H9 (cell line): ENCODE measurements at regions not wholly inside any gene's neighbourhood (a gene's known extent, or its start where the extent isn't known, plus 50 kb on each side); places are given as distances from the start of the nearest gene placed in this dataset.

Source experiments
- DNase-seq: peaks from one replicate; pipeline ENCODE4 v3.0.0-alpha.2; 2017
- H2AFZ ChIP-seq: one replicate; pipeline ENCODE4 v1.6.1; 2013; ENCODE audit warnings: mild to moderate bottlenecking, low read length, control low read depth, moderate library complexity
- H2AK5ac ChIP-seq: 2 replicates; pipeline ENCODE4 v1.6.1; 2013; ENCODE audit warnings: low read length, control low read depth, mixed read lengths; ENCODE audit not compliant: insufficient read length
- H2BK120ac ChIP-seq: one replicate; pipeline ENCODE4 v1.6.1; 2013; ENCODE audit warnings: low read depth, mild to moderate bottlenecking, low read length, control low read depth, inconsistent platforms; ENCODE audit not compliant: poor library complexity, severe bottlenecking
- H2BK12ac ChIP-seq: 2 replicates; pipeline ENCODE4 v1.6.1; 2013; ENCODE audit warnings: low read length, control low read depth, mixed read lengths, low read depth; ENCODE audit not compliant: insufficient read length
- H2BK15ac ChIP-seq: 2 replicates; pipeline ENCODE4 v1.6.1; 2013; ENCODE audit warnings: low read depth, low read length, control low read depth
- H2BK20ac ChIP-seq: one replicate; pipeline ENCODE4 v1.6.1; 2013; ENCODE audit warnings: low read depth, mild to moderate bottlenecking, low read length, control low read depth, inconsistent platforms; ENCODE audit not compliant: poor library complexity, severe bottlenecking
- H2BK5ac ChIP-seq: 2 replicates; pipeline ENCODE4 v1.6.1; 2013; ENCODE audit warnings: low read length, control low read depth, mixed read lengths; ENCODE audit not compliant: insufficient read length
- H3K14ac ChIP-seq: 2 replicates; pipeline ENCODE4 v1.6.1; 2013; ENCODE audit warnings: low read length, control low read depth; ENCODE audit not compliant: insufficient read depth
- H3K18ac ChIP-seq: 2 replicates; pipeline ENCODE4 v1.6.1; 2013; ENCODE audit warnings: low read depth, mild to moderate bottlenecking, mixed read lengths, low read length, control low read depth; ENCODE audit not compliant: insufficient read length
- H3K23ac ChIP-seq: 2 replicates; pipeline ENCODE4 v1.6.1; 2013; ENCODE audit warnings: low read length, control low read depth, mixed read lengths, low read depth; ENCODE audit not compliant: insufficient read length
- H3K23me2 ChIP-seq: 2 replicates; pipeline ENCODE4 v1.6.1; 2013; ENCODE audit warnings: low read depth, mild to moderate bottlenecking, mixed read lengths, low read length, control low read depth; ENCODE audit not compliant: insufficient read length, poor library complexity, severe bottlenecking
- H3K27ac ChIP-seq: 2 replicates; pipeline ENCODE4 v1.5.1; 2013; ENCODE audit warnings: low read length, control low read depth, mixed read lengths, low read depth; ENCODE audit not compliant: insufficient read length
- H3K27me3 ChIP-seq: 2 replicates; pipeline ENCODE4 v1.6.1; 2013; ENCODE audit warnings: low read length, control low read depth, inconsistent platforms; ENCODE audit not compliant: insufficient read depth
- H3K4ac ChIP-seq: 2 replicates; pipeline ENCODE4 v1.6.1; 2013; ENCODE audit warnings: low read depth, mild to moderate bottlenecking, control low read depth, inconsistent platforms, low read length, moderate library complexity
- H3K4me1 ChIP-seq: 2 replicates; pipeline ENCODE4 v1.6.1; 2013; ENCODE audit warnings: low read length, control low read depth, inconsistent platforms; ENCODE audit not compliant: insufficient read depth
- H3K4me2 ChIP-seq: 2 replicates; pipeline ENCODE4 v1.6.1; 2013; ENCODE audit warnings: low read length, control low read depth, mixed read lengths; ENCODE audit not compliant: insufficient read length, insufficient read depth
- H3K56ac ChIP-seq: 2 replicates; pipeline ENCODE4 v1.6.1; 2013; ENCODE audit warnings: low read depth, mild to moderate bottlenecking, mixed read lengths, low read length, control low read depth; ENCODE audit not compliant: insufficient read length
- H3K79me1 ChIP-seq: 2 replicates; pipeline ENCODE4 v1.6.1; 2013; ENCODE audit warnings: low read depth, mild to moderate bottlenecking, moderate library complexity, low read length, control low read depth, inconsistent platforms; ENCODE audit not compliant: insufficient read depth, poor library complexity, severe bottlenecking
- H3K79me2 ChIP-seq: 2 replicates; pipeline ENCODE4 v1.6.1; 2013; ENCODE audit warnings: low read length, control low read depth, inconsistent platforms; ENCODE audit not compliant: insufficient read depth
- H3K9ac ChIP-seq: 2 replicates; pipeline ENCODE4 v1.6.1; 2013; ENCODE audit warnings: low read length, control low read depth, mixed read lengths; ENCODE audit not compliant: insufficient read length; ENCODE audit errors: extremely low read depth
- H3K9me3 ChIP-seq: one replicate; pipeline ENCODE4 v1.6.1; 2013; ENCODE audit warnings: low read depth, low read length, inconsistent platforms; ENCODE audit not compliant: control insufficient read depth
- H3T11ph ChIP-seq: one replicate; pipeline ENCODE4 v1.6.1; 2013; ENCODE audit warnings: mild to moderate bottlenecking, low read length, control low read depth, inconsistent platforms
- H4K20me1 ChIP-seq: one replicate; pipeline ENCODE4 v1.6.1; 2013; ENCODE audit not compliant: control insufficient read depth, insufficient read length, insufficient read depth
- H4K5ac ChIP-seq: 2 replicates; pipeline ENCODE4 v1.6.1; 2013; ENCODE audit warnings: low read depth, mild to moderate bottlenecking, mixed read lengths, low read length, control low read depth; ENCODE audit not compliant: insufficient read length
- H4K8ac ChIP-seq: replicated peaks from 2 replicates; pipeline ENCODE4 v1.6.1; 2013; ENCODE audit warnings: low read length, control low read depth, mixed read lengths, low read depth; ENCODE audit not compliant: insufficient read length
- H4K91ac ChIP-seq: 2 replicates; pipeline ENCODE4 v1.6.1; 2013; ENCODE audit warnings: low read depth, mild to moderate bottlenecking, moderate library complexity, mixed read lengths, low read length, control low read depth; ENCODE audit not compliant: insufficient read length
- H3K27ac Mint-ChIP-seq, 3 experiments: 2 replicates in 2 of 3; 3 replicates in 1 of 3; pipeline ENCODE4 v1.8.0; 2020 to 2021; ENCODE audit warnings: mixed read lengths in 3 of 3, mild to moderate bottlenecking in 1 of 3, moderate library complexity in 1 of 3
- H3K27me3 Mint-ChIP-seq: 2 replicates; pipeline ENCODE4 v1.8.0; 2021; ENCODE audit warnings: low read depth, mild to moderate bottlenecking, moderate library complexity, mixed read lengths
- H3K36me3 Mint-ChIP-seq, 3 experiments: 2 replicates in 2 of 3; 3 replicates in 1 of 3; pipeline ENCODE4 v1.8.0; 2020 to 2021; ENCODE audit warnings: low read depth in 3 of 3, mixed read lengths in 3 of 3; ENCODE audit not compliant: insufficient read depth in 1 of 3
- H3K4me1 Mint-ChIP-seq, 2 experiments: 2 replicates each; pipeline ENCODE4 v1.8.0; 2020; ENCODE audit warnings: mixed read lengths in 2 of 2
- H3K4me3 Mint-ChIP-seq, 2 experiments: 2 replicates in 1 of 2; 3 replicates in 1 of 2; pipeline ENCODE4 v1.8.0; 2020 to 2021; ENCODE audit warnings: mild to moderate bottlenecking in 2 of 2, mixed read lengths in 2 of 2, moderate library complexity in 1 of 2
- H3K9me3 Mint-ChIP-seq, 2 experiments: 2 replicates in 1 of 2; 3 replicates in 1 of 2; pipeline ENCODE4 v1.8.0; 2020; ENCODE audit warnings: mild to moderate bottlenecking in 2 of 2, mixed read lengths in 2 of 2, moderate library complexity in 1 of 2
- CTCF ChIP-seq: fragments of 200-600 bp; sonication (generic); conservative IDR thresholded peaks from 3 replicates; pipeline ENCODE4 v1.8.0; 2021; ENCODE audit warnings: antibody characterized with exemption, mild to moderate bottlenecking
- WGBS: extraction: QIAGEN DNeasy Blood & Tissue Kit; methylation state at CpG from one replicate; pipeline ENCODE4 v1.1.7; 2013; ENCODE audit warnings: missing lambda C conversion rate, low lambda C conversion rate, mixed read lengths; ENCODE audit not compliant: insufficient read length; ENCODE audit errors: extremely low coverage; 5-methylcytosine and 5-hydroxymethylcytosine counted together

GRCh38 chr12:19689226-19689625 is 249.9 kb downstream of the AEBP2 start:
- H3K4me3 Mint-ChIP-seq: no peak overlapping the region
- no peak overlapping the region for H2BK12ac ChIP-seq
- H3K27ac Mint-ChIP-seq: no peak overlapping the region

More at GRCh38 chr12:19689226-19689625, 249.9 kb downstream of the AEBP2 start:
- no peak overlapping the region for H2BK15ac ChIP-seq
- H3K9me3 Mint-ChIP-seq: no peaks in the 10 kb centered on the region
- no peak overlapping the region for H3K23ac ChIP-seq
- no peak for TF ChIP-seq CTCF
- H4K20me1 ChIP-seq: no peaks in the 10 kb centered on the region
- H3K23me2 ChIP-seq: no peaks in the 10 kb centered on the region
- no peaks in the 10 kb centered on the region for H3K27me3 Mint-ChIP-seq
- no peaks in the 10 kb centered on the region for H3K9me3 ChIP-seq
- no peak overlapping the region for H3K9ac ChIP-seq
- H3K4me1 Mint-ChIP-seq: no peaks in the 10 kb centered on the region
- no peak overlapping the region for H4K8ac ChIP-seq
- no peak overlapping the region for H4K5ac ChIP-seq
- H3K56ac ChIP-seq: no peak overlapping the region
- no peak overlapping the region for H3T11ph ChIP-seq
- H3K27me3 ChIP-seq: no peaks in the 10 kb centered on the region
- H2AFZ ChIP-seq: no peak overlapping the region
- no peak overlapping the region for H3K14ac ChIP-seq
- no peaks in the 10 kb centered on the region for H3K36me3 Mint-ChIP-seq
- no peak for DNase-seq
- no peak overlapping the region for H2BK120ac ChIP-seq
- H2BK5ac ChIP-seq: no peak overlapping the region
- H3K79me2 ChIP-seq: no peaks in the 10 kb centered on the region
- no peak overlapping the region for H2BK20ac ChIP-seq
- no peaks in the 10 kb centered on the region for H3K4me1 ChIP-seq
- no peak overlapping the region for H2AK5ac ChIP-seq
- H3K18ac ChIP-seq: no peak overlapping the region
- WGBS: no CpG with 5 or more reads among the region's 17 CpGs
- H3K4me2 ChIP-seq: no peak overlapping the region
- H4K91ac ChIP-seq: no peak overlapping the region
- H3K4ac ChIP-seq: no peak overlapping the region
- no peaks in the 10 kb centered on the region for H3K79me1 ChIP-seq
- H3K27ac ChIP-seq: no peak overlapping the region
